CD4-positive, alpha-beta T cell treated with Interleukin-6 at 100 ng/mL for 8 hours (primary cell): ENCODE measurements at regions not wholly inside any gene's neighbourhood (a gene's known extent, or its start where the extent isn't known, plus 50 kb on each side); places are given as distances from the start of the nearest gene placed in this dataset.
"Not testable (repeated sequence)": the region's sequence is repeated elsewhere in the genome, so short reads cannot be mapped to it uniquely, and the experiment has no call there.

Experiments used
- DNase-seq: peaks from one replicate; pipeline ENCODE4 v3.0.0-alpha.2; 2020; ENCODE audit warnings: mixed read lengths, low spot score

GRCh38 chrX:22534643-22535042, 261.9 kb downstream of the CBLL2 start:
- DNase-seq: no peak

- no peak for DNase-seq
Measured at GRCh38 chrX:22536746-22537304, 264.1 kb downstream of the CBLL2 start.

- DNase-seq: no peak
Measured at GRCh38 chrX:22538580-22538979, 265.9 kb downstream of the CBLL2 start.

- DNase-seq: no peak
Measured at GRCh38 chrX:22541926-22542325, 269.2 kb downstream of the CBLL2 start.

DNA sequence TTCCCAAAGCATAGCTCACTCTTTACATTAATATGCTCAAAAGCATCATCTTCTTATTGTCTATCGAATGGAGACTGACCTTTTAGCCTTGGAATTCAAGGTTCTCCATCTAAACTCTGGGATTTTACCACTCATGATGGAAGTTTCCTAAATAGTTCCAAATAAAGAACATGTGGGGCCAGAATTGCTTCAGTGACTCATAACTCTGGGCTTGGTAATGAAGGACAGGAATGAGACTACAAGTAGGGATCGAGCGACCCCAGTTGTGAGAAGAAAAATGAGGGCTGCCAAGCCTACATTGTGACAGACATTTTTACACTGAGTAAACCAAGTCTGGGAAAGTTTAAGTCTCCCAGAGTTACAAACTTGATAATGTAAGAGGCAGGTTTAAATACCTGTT, 269.9 kb downstream of the CBLL2 start:
- no peak for DNase-seq

DNA sequence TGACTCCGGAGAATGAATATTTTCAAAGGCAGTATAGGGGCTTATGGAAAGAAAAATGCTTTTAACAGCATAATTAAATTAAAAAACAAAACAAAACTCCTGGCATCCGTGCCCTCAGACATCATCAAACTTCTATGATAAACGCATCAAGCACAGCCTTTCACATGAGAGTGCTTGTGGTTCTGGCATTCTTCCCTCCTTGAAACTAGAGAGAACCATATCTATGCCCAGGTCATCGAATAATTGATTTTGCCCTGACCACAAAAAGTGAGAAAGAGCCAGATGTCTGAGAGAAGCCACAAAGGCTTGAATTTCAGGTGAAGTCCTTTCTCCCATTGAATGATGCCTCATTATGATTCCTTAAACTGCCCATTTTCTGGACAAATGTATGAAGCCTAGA, 286.8 kb downstream of the CBLL2 start:
- DNase-seq: no peak

- DNase-seq: no peak
Measured at GRCh38 chrX:22575161-22575845, 302.6 kb downstream of the CBLL2 start.

- no peak for DNase-seq
Measured at GRCh38 chrX:22577181-22577580, 304.5 kb downstream of the CBLL2 start.

- no peak for DNase-seq
Measured at GRCh38 chrX:22585831-22586230, 313.1 kb downstream of the CBLL2 start.

DNA sequence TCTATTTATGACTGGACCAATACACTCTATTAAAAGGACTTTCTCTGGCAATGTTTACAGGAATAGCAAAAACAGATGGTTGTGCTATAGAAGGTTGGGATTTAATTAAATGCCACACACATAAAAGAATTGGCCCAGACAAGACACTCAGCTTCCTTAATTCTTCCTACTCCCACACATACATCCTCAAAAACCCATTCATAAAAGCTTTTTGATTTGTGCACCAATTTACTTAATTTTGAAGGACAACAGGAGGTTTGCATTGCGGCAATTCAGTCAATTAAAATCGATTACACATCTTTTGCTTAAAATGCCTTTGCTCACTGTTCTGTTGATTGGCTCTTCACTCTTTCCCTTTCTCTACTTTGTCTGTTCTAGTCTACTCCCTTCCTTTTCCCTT, 317.1 kb downstream of the CBLL2 start:
- no peak for DNase-seq

- DNase-seq: no peak
Measured at GRCh38 chrX:22594766-22595165, 322.1 kb downstream of the CBLL2 start.

- no peak for DNase-seq
Measured at GRCh38 chrX:22603060-22603459, 330.3 kb downstream of the CBLL2 start.

DNA sequence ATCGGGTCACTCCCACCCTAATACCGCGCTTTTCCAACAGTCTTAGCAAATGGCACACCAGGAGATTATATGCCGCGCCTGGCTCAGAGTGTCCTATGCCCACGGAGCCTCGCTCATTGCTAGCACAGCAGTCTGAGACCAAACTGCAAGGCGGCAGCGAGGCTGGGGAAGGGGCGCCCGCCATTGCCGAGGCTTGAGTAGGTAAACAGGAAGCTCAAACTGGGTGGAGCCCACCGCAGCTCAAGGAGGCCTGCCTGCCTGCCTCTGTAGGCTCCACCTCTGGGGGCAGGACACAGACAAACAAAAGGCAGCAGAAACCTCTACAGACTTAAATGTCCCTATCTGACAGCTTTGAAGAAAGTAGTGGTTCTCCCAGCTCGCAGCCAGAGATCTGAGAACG, 336.7 kb downstream of the CBLL2 start:
- DNase-seq: not testable (repeated sequence)

DNA sequence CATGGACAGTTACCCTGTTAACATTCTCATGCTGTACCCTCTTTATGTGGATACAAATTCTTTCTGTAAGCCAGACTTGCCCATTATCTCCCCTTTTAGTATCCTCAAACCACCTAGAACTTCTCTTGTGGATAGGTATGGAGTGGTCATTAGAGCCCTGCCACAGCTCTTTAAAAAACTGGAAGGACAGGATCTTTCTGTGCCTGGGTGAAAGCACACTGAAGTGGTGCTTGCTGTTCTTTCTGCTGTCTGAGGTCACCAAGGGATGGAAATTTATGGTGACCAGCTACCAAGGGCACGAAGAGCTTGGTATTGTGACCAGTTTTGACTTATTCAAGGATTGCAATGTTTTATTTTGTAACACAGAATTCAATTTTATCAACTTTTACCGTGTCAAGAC, 344.2 kb downstream of the CBLL2 start:
- no peak for DNase-seq

DNA sequence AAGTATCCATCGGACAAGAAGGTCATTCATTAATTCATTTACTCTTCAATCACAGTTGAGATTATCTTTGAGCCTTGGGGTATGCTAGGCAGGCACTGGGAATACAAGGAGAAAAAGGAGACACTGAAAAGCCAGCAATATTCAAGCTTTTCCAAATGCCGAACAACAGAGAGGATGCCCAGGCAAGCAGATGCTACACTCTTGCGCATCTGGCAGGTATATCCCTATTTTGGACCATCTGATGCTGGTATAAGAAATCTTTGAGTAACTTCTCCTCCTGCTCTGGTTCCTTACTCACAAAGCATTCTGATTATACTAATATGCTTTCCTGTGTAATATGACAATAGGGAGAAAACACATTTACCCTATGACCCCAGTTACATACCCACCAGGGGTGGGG, 354.9 kb downstream of the CBLL2 start:
- no peak for DNase-seq

GRCh38 chrX:22628275-22628674, 355.6 kb downstream of the CBLL2 start:
- no peak for DNase-seq

- no peak for DNase-seq
Measured at GRCh38 chrX:22629105-22629725, 356.5 kb downstream of the CBLL2 start.

DNA sequence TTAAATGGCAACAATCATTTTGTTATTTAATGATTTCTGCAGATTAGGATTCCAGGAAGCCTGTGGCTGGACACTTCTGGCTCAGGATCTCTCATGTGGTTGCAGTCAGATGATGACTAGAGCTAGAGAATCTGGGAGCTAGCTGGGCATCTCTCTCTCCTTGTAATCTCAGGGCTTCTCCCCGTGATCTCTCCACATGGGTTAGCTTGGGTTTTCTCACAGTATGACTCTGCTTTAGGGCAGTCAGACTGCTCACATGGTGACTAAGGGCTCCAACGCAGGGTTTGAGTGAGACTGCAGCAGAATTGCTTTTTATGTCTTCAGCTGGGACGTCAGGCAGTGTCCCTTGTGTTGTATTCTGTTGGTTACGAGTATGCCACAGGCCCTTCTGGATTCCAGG, 361.4 kb downstream of the CBLL2 start:
- no peak for DNase-seq

- DNase-seq: no peak
Measured at GRCh38 chrX:22634751-22635150, 362.0 kb downstream of the CBLL2 start.

DNA sequence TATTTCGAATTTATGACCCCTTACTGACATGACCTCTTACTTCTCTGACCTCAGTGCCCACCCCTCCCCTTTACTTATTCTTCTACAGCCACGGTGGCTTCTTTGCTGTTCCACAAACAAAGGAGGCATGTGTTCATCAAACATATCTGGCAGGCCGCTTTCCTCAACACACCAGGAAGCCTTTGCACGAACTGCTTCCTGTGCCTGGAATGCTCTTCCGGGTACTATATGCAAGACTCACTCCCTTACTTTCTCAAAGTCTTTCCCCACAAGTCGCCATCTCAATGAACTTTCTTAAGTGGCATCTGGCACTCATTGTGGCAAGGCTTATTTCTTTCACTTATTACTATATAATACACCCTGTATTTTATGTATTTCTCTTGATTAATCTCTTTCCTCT, 351.5 kb upstream of the DDX53 start:
- DNase-seq: no peak

GRCh38 chrX:22650691-22651090, 349.1 kb upstream of the DDX53 start:
- DNase-seq: no peak

- DNase-seq: no peak
Measured at GRCh38 chrX:22652596-22652995, 347.2 kb upstream of the DDX53 start.

GRCh38 chrX:22660756-22661155, 339.0 kb upstream of the DDX53 start:
- DNase-seq: no peak

DNA sequence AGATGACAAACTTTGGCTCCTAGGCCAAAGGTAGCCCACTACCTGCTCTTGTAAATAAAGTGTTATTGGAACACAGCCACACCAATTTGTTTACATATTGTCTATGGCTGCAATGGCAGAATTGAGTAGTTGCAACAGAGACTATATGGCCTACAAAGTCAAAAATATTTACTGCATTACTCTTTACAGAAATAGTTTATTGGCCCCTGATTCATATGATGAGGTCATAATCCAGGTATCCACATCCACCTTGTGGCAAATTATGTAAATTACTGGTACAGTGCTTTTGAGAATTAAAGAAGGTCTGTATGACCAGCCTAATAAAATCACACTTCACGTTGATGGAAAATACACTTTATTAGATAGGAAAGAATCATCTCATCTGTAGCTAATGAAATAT, 337.0 kb upstream of the DDX53 start:
- no peak for DNase-seq
